ENCODE measurements at regions not wholly inside any gene's neighbourhood (a gene's known extent, or its start where the extent isn't known, plus 50 kb on each side); places are given as distances from the start of the nearest gene placed in this dataset.
"Not testable (repeated sequence)": the region's sequence is repeated elsewhere in the genome, so short reads cannot be mapped to it uniquely, and the experiment has no call there.

GRCh38 chr13:63843766-63844699 is 2428.4 kb upstream of the PCDH20 start:
- TF ChIP-seq CTCF (IDR thresholded peaks at IDR 0.05), result no peak
- Mint-ChIP-seq H3K27ac (ENCODE audit: unreplicated experiment) (no peak overlapping the region), H3K4me1 (ENCODE audit: unreplicated experiment) (no peaks in the 10 kb centered on the region), H3K27me3 (ENCODE audit: unreplicated experiment) (no peaks in the 10 kb centered on the region), H3K4me3 (ENCODE audit: unreplicated experiment) (no peak overlapping the region), H3K9me3 (ENCODE audit: unreplicated experiment) (no peaks in the 10 kb centered on the region), H3K36me3 (ENCODE audit: unreplicated experiment) (no peaks in the 10 kb centered on the region)
- DNase-seq (ENCODE audit: extremely low spot score, unreplicated experiment), result peak; percentile 82

- TF ChIP-seq CTCF (IDR thresholded peaks at IDR 0.05), result no peak
- Mint-ChIP-seq H3K36me3 (ENCODE audit: unreplicated experiment) (no peaks in the 10 kb centered on the region), H3K4me1 (ENCODE audit: unreplicated experiment) (no peaks in the 10 kb centered on the region), H3K9me3 (ENCODE audit: unreplicated experiment) (no peaks in the 10 kb centered on the region), H3K27ac (ENCODE audit: unreplicated experiment) (no peak overlapping the region), H3K4me3 (ENCODE audit: unreplicated experiment) (no peak overlapping the region), H3K27me3 (ENCODE audit: unreplicated experiment) (no peaks in the 10 kb centered on the region)
- DNase-seq (ENCODE audit: extremely low spot score, unreplicated experiment), result peak; percentile 80
These were observed 2426.5 kb upstream of the PCDH20 start for GRCh38 chr13:63842102-63842501.

GRCh38 chr13:63840551-63841421 is 2425.1 kb upstream of the PCDH20 start:
- no peaks in the 10 kb centered on the region for H3K9me3 Mint-ChIP-seq (ENCODE audit: unreplicated experiment)
- peak; percentile 80 for DNase-seq (ENCODE audit: extremely low spot score, unreplicated experiment)
- H3K36me3 Mint-ChIP-seq (ENCODE audit: unreplicated experiment), result no peaks in the 10 kb centered on the region
- no peak for TF ChIP-seq CTCF (IDR thresholded peaks at IDR 0.05)
- no peaks in the 10 kb centered on the region for H3K4me1 Mint-ChIP-seq (ENCODE audit: unreplicated experiment)
- H3K27ac Mint-ChIP-seq (ENCODE audit: unreplicated experiment), result no peak overlapping the region
- H3K27me3 Mint-ChIP-seq (ENCODE audit: unreplicated experiment), result no peaks in the 10 kb centered on the region
- H3K4me3 Mint-ChIP-seq (ENCODE audit: unreplicated experiment), result no peak overlapping the region

- no peaks in the 10 kb centered on the region for H3K9me3 Mint-ChIP-seq (ENCODE audit: unreplicated experiment)
- no peak overlapping the region for H3K27ac Mint-ChIP-seq (ENCODE audit: unreplicated experiment)
- no peak for TF ChIP-seq CTCF (IDR thresholded peaks at IDR 0.05)
- H3K4me1 Mint-ChIP-seq (ENCODE audit: unreplicated experiment), result no peaks in the 10 kb centered on the region
- DNase-seq (ENCODE audit: extremely low spot score, unreplicated experiment), result peak; percentile 64
- no peak overlapping the region for H3K4me3 Mint-ChIP-seq (ENCODE audit: unreplicated experiment)
- no peaks in the 10 kb centered on the region for H3K27me3 Mint-ChIP-seq (ENCODE audit: unreplicated experiment)
- H3K36me3 Mint-ChIP-seq (ENCODE audit: unreplicated experiment), result no peaks in the 10 kb centered on the region
These were observed 2422.9 kb upstream of the PCDH20 start for GRCh38 chr13:63838366-63839110.

GRCh38 chr13:63837701-63838100 is 2422.1 kb upstream of the PCDH20 start:
- H3K27me3 Mint-ChIP-seq (ENCODE audit: unreplicated experiment); H3K27ac Mint-ChIP-seq (ENCODE audit: unreplicated experiment): not testable (repeated sequence)

GRCh38 chr13:63829609-63830008 is 2414.0 kb upstream of the PCDH20 start:
- not testable (repeated sequence) for DNase-seq (ENCODE audit: extremely low spot score, unreplicated experiment); H3K4me1 Mint-ChIP-seq (ENCODE audit: unreplicated experiment); H3K4me3 Mint-ChIP-seq (ENCODE audit: unreplicated experiment); H3K27ac Mint-ChIP-seq (ENCODE audit: unreplicated experiment); H3K27me3 Mint-ChIP-seq (ENCODE audit: unreplicated experiment); H3K36me3 Mint-ChIP-seq (ENCODE audit: unreplicated experiment); H3K9me3 Mint-ChIP-seq (ENCODE audit: unreplicated experiment)

More at GRCh38 chr13:63837701-63838100, 2422.1 kb upstream of the PCDH20 start:
- H3K9me3 Mint-ChIP-seq (ENCODE audit: unreplicated experiment); H3K4me1 Mint-ChIP-seq (ENCODE audit: unreplicated experiment); H3K4me3 Mint-ChIP-seq (ENCODE audit: unreplicated experiment); H3K36me3 Mint-ChIP-seq (ENCODE audit: unreplicated experiment): not testable (repeated sequence)
- DNase-seq (ENCODE audit: extremely low spot score, unreplicated experiment), result peak; percentile 72

GRCh38 chr13:63821785-63822184 is 2406.1 kb upstream of the PCDH20 start:
- not testable (repeated sequence) for H3K4me3 Mint-ChIP-seq (ENCODE audit: unreplicated experiment); H3K4me1 Mint-ChIP-seq (ENCODE audit: unreplicated experiment); H3K36me3 Mint-ChIP-seq (ENCODE audit: unreplicated experiment); H3K9me3 Mint-ChIP-seq (ENCODE audit: unreplicated experiment); DNase-seq (ENCODE audit: extremely low spot score, unreplicated experiment); H3K27me3 Mint-ChIP-seq (ENCODE audit: unreplicated experiment)
- peak overlapping the region; percentile 82 for H3K27ac Mint-ChIP-seq (ENCODE audit: unreplicated experiment)
